Kidney (tissue), 13 donors: ENCODE measurements at regions not wholly inside any gene's neighbourhood (a gene's known extent, or its start where the extent isn't known, plus 50 kb on each side); places are given as distances from the start of the nearest gene placed in this dataset.
A peak's percentile ranks its signal among the peaks of the same experiment; 100 is the strongest.

ENCODE experiments used
- DNase-seq, 5 donors: peaks; one replicate each; pipeline ENCODE4 v3.0.0-alpha.2; 2013 to 2020
- FAIRE-seq: peaks from 2 replicates; lab custom pipeline; 2012; peaks lifted over from hg19 to GRCh38; lab: Jason Lieb, UNC
- H3K27ac ChIP-seq, 2 donors: one replicate each; pipeline ENCODE4 v1.7.0; 2013; ENCODE audit warnings: low read depth in 2 of 2, low read length in 2 of 2, inconsistent platforms in 1 of 2
- H3K27me3 ChIP-seq: one replicate; pipeline ENCODE4 v1.7.1; 2013; ENCODE audit warnings: low read length, inconsistent platforms; ENCODE audit not compliant: control insufficient read depth, insufficient read depth
- H3K36me3 ChIP-seq, 3 donors: one replicate each; pipeline versions ENCODE4 v1.7.0 to v1.7.1; 2013; ENCODE audit warnings: low read length in 3 of 3, control low read depth in 1 of 3, inconsistent platforms in 1 of 3; ENCODE audit not compliant: insufficient read depth in 3 of 3, control insufficient read depth in 2 of 3
- H3K4me1 ChIP-seq, 3 donors: one replicate each; pipeline versions ENCODE4 v1.7.0 to v1.7.1; 2013; ENCODE audit warnings: low read length in 3 of 3, inconsistent platforms in 1 of 3, low read depth in 1 of 3; ENCODE audit not compliant: control insufficient read depth in 2 of 3, insufficient read depth in 2 of 3
- H3K4me3 ChIP-seq, 3 donors: one replicate each; pipeline versions ENCODE4 v1.7.0 to v1.8.1; 2013; ENCODE audit warnings: low read length in 3 of 3, control low read depth in 1 of 3, inconsistent platforms in 1 of 3
- H3K9ac ChIP-seq, 3 donors: one replicate each; pipeline versions ENCODE4 v1.7.0 to v1.7.1; 2013; ENCODE audit warnings: low read length in 3 of 3, control low read depth in 1 of 3, inconsistent platforms in 1 of 3
- H3K9me3 ChIP-seq, 3 donors: one replicate each; pipeline versions ENCODE4 v1.7.0 to v1.7.1; 2013; ENCODE audit warnings: low read length in 3 of 3, control low read depth in 1 of 3, inconsistent platforms in 1 of 3; ENCODE audit not compliant: control insufficient read depth in 2 of 3, insufficient read depth in 1 of 3
- CTCF ChIP-seq: IDR thresholded peaks from 3 replicates; pipeline ENCODE4 v1.5.1; 2012; ENCODE audit warnings: mild to moderate bottlenecking, moderate library complexity, borderline replicate concordance; ENCODE audit not compliant: insufficient read depth; ENCODE audit errors: extremely low read depth
- intact Hi-C: fragments of 100-400 bp; cut with DNase I; formaldehyde crosslinking; loops from one replicate; pipeline ENCODE4 v1.11.1; 2022
- donor health status: control.
- donor health status: control.
- donor health status: control.
- donor health status: control.
- donor health status: control.
- donor health status: DM: yes; HTN: yes; CAD: no.
- donor health status: Normal renal cell carcinoma (clear cell type).

GRCh38 chr2:18479947-18480369 is 80.5 kb downstream of the RDH14 start:
- Histone ChIP-seq H3K9ac (no peak overlapping the region), H3K4me1 (no peaks in the 10 kb centered on the region), H3K27ac (no peak overlapping the region), H3K4me3 (no peak overlapping the region), H3K27me3 (no peaks in the 10 kb centered on the region), H3K36me3 (no peaks in the 10 kb centered on the region), H3K9me3 (no peaks in the 10 kb centered on the region)
- TF ChIP-seq CTCF = no peak
- FAIRE-seq = no peak
- intact Hi-C loops = no loop called here
- peak in 2 of 5 donors; percentile 25 to 33 for DNase-seq

- Histone ChIP-seq H3K9me3 (no peaks in the 10 kb centered on the region), H3K27me3 (no peaks in the 10 kb centered on the region), H3K9ac (no peak overlapping the region), H3K4me3 (no peak overlapping the region), H3K4me1 (no peaks in the 10 kb centered on the region), H3K36me3 (no peaks in the 10 kb centered on the region), H3K27ac (no peak overlapping the region)
- intact Hi-C loops = no loop called here
- DNase-seq (no peak), FAIRE-seq (no peak)
- no peak for TF ChIP-seq CTCF
These were observed 83.2 kb downstream of the RDH14 start for GRCh38 chr2:18477293-18477692.

- no peak overlapping the region for H3K27ac ChIP-seq
- H3K4me3 ChIP-seq = no peak overlapping the region
- H3K36me3 ChIP-seq = no peaks in the 10 kb centered on the region
- H3K4me1 ChIP-seq = no peaks in the 10 kb centered on the region
- TF ChIP-seq CTCF = no peak
- intact Hi-C loops = no loop called here
- no peak overlapping the region for H3K9ac ChIP-seq
- no peak for FAIRE-seq
- H3K9me3 ChIP-seq = no peaks in the 10 kb centered on the region
- no peaks in the 10 kb centered on the region for H3K27me3 ChIP-seq
- no peak for DNase-seq
These were observed 84.0 kb downstream of the RDH14 start for GRCh38 chr2:18476484-18476883.

GRCh38 chr2:18475884-18476283 is 84.6 kb downstream of the RDH14 start:
- FAIRE-seq (no peak), DNase-seq (no peak)
- H3K9me3 ChIP-seq = no peaks in the 10 kb centered on the region
- TF ChIP-seq CTCF = no peak
- no peak overlapping the region for H3K4me3 ChIP-seq
- H3K4me1 ChIP-seq = no peaks in the 10 kb centered on the region
- intact Hi-C loops = no loop called here
- H3K9ac ChIP-seq = no peak overlapping the region
- no peak overlapping the region for H3K27ac ChIP-seq
- no peaks in the 10 kb centered on the region for H3K36me3 ChIP-seq
- H3K27me3 ChIP-seq = no peaks in the 10 kb centered on the region
